Mesenchymal stem cell (in vitro differentiated cells and primary cell): ENCODE measurements at regions not wholly inside any gene's neighbourhood (a gene's known extent, or its start where the extent isn't known, plus 50 kb on each side); places are given as distances from the start of the nearest gene placed in this dataset.
A peak's percentile ranks its signal among the peaks of the same experiment; 100 is the strongest.

Experiments
- DNase-seq: peaks from one replicate; pipeline ENCODE4 v3.0.0-alpha.2; 2013
- H2AFZ ChIP-seq: one replicate; pipeline ENCODE4 v1.6.1; 2013; ENCODE audit warnings: low read depth, mild to moderate bottlenecking, control low read depth, inconsistent platforms, low read length, moderate library complexity
- H2AK5ac ChIP-seq: 2 replicates; pipeline ENCODE4 v1.6.1; 2013; ENCODE audit warnings: low read length, moderate library complexity, mild to moderate bottlenecking, inconsistent platforms; ENCODE audit not compliant: severe bottlenecking
- H2BK120ac ChIP-seq: one replicate; pipeline ENCODE4 v1.6.1; 2013; ENCODE audit warnings: low read depth, mild to moderate bottlenecking, inconsistent platforms, low read length, moderate library complexity
- H2BK12ac ChIP-seq, 2 experiments: one replicate each; pipeline ENCODE4 v1.6.1; 2013; ENCODE audit warnings: inconsistent platforms in 2 of 2, low read length in 2 of 2, mild to moderate bottlenecking in 2 of 2, moderate library complexity in 2 of 2, control low read depth in 1 of 2
- H2BK15ac ChIP-seq: one replicate; pipeline ENCODE4 v1.6.1; 2013; ENCODE audit warnings: mild to moderate bottlenecking, low read depth, inconsistent platforms; ENCODE audit not compliant: poor library complexity, severe bottlenecking
- H2BK5ac ChIP-seq: 2 replicates; pipeline ENCODE4 v1.6.1; 2013; ENCODE audit warnings: low read depth, mild to moderate bottlenecking, low read length, control low read depth, inconsistent platforms; ENCODE audit not compliant: poor library complexity, severe bottlenecking
- H3K14ac ChIP-seq, 2 experiments: one replicate each; pipeline ENCODE4 v1.6.1; 2013; ENCODE audit warnings: inconsistent platforms in 2 of 2, low read length in 2 of 2, control low read depth in 1 of 2, mild to moderate bottlenecking in 1 of 2, moderate library complexity in 1 of 2
- H3K18ac ChIP-seq, 2 experiments: one replicate each; pipeline ENCODE4 v1.6.1; 2013; ENCODE audit warnings: inconsistent platforms in 2 of 2, low read length in 2 of 2, control low read depth in 1 of 2, low read depth in 1 of 2, mild to moderate bottlenecking in 1 of 2
- H3K23ac ChIP-seq, 2 experiments: one replicate each; pipeline ENCODE4 v1.6.1; 2013; ENCODE audit warnings: inconsistent platforms in 2 of 2, low read length in 2 of 2, mild to moderate bottlenecking in 2 of 2, moderate library complexity in 2 of 2, control low read depth in 1 of 2
- H3K27ac ChIP-seq: 2 replicates; pipeline ENCODE4 v1.5.1; 2013; ENCODE audit warnings: mild to moderate bottlenecking, moderate library complexity, low read length, control low read depth, inconsistent platforms; ENCODE audit not compliant: poor library complexity, severe bottlenecking
- H3K27me3 ChIP-seq, 2 experiments: 2 replicates each; pipeline versions ENCODE4 v1.6.1 to v1.7.0; 2013; ENCODE audit warnings: low read length in 2 of 2, mild to moderate bottlenecking in 2 of 2, moderate library complexity in 2 of 2, control low read depth in 1 of 2, inconsistent platforms in 1 of 2; ENCODE audit not compliant: control insufficient read depth in 1 of 2, insufficient read depth in 1 of 2
- H3K36me3 ChIP-seq, 2 experiments: 2 replicates each; pipeline versions ENCODE4 v1.6.1 to v1.7.0; 2013; ENCODE audit warnings: low read length in 2 of 2, control low read depth in 1 of 2, inconsistent platforms in 1 of 2, low read depth in 1 of 2, mild to moderate bottlenecking in 1 of 2; ENCODE audit not compliant: insufficient read depth in 2 of 2, control insufficient read depth in 1 of 2
- H3K4ac ChIP-seq, 2 experiments: one replicate each; pipeline ENCODE4 v1.6.1; 2013; ENCODE audit warnings: inconsistent platforms in 2 of 2, low read length in 2 of 2, mild to moderate bottlenecking in 2 of 2, moderate library complexity in 2 of 2, control low read depth in 1 of 2, low read depth in 1 of 2
- H3K4me1 ChIP-seq: 2 replicates; pipeline ENCODE4 v1.6.1; 2013; ENCODE audit warnings: low read depth, low read length, control low read depth; ENCODE audit not compliant: control insufficient read depth, insufficient read depth
- H3K4me2 ChIP-seq: 2 replicates; pipeline ENCODE4 v1.6.1; 2013; ENCODE audit warnings: low read length, mild to moderate bottlenecking, inconsistent platforms; ENCODE audit not compliant: poor library complexity, severe bottlenecking
- H3K4me3 ChIP-seq, 2 experiments: 2 replicates each; pipeline versions ENCODE4 v1.5.1 to v1.7.0; 2013; ENCODE audit warnings: low read length in 2 of 2, mild to moderate bottlenecking in 2 of 2, control low read depth in 1 of 2, low read depth in 1 of 2; ENCODE audit not compliant: insufficient read depth in 1 of 2
- H3K79me1 ChIP-seq: replicated peaks from 2 replicates; pipeline ENCODE4 v1.6.1; 2013; ENCODE audit warnings: mild to moderate bottlenecking, control low read depth, low read length, inconsistent platforms; ENCODE audit not compliant: poor library complexity, severe bottlenecking
- H3K9ac ChIP-seq: 2 replicates; pipeline ENCODE4 v1.7.0; 2013; ENCODE audit warnings: mild to moderate bottlenecking, low read length, moderate library complexity
- H3K9me3 ChIP-seq: 2 replicates; pipeline ENCODE4 v1.7.0; 2013; ENCODE audit warnings: mild to moderate bottlenecking, low read length; ENCODE audit not compliant: control insufficient read depth
- H4K8ac ChIP-seq: one replicate; pipeline ENCODE4 v1.6.1; 2013; ENCODE audit warnings: inconsistent platforms, mild to moderate bottlenecking, low read length, moderate library complexity
- H4K91ac ChIP-seq: one replicate; pipeline ENCODE4 v1.6.1; 2013; ENCODE audit warnings: mild to moderate bottlenecking, low read length, inconsistent platforms
- WGBS: methylation state at CpG from one replicate; pipeline ENCODE4 v1.1.7; 2013; ENCODE audit warnings: mixed read lengths; 5-methylcytosine and 5-hydroxymethylcytosine counted together

DNA sequence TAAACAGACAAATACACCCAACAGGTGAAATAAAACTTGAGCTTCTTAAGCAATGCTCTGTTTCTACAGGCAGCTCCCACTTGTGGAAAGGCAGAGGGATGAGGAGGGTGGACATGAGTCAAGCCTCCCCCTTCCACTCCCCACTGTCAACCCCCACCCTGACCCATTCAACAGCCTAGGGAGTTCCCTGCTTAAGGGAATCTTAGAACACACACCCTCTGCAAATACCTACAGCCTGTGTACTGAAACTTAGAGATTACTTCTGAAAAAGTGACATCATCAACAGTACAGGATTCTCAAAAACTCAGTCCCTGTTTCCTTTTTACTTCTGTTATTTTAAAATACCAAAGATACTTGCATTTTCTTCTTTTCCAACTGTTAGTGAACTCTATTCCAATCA lies 345.4 kb downstream of the SOX9 start:
- H3K4ac ChIP-seq = no peak overlapping the region
- H2BK120ac ChIP-seq = no peak overlapping the region
- H2BK12ac ChIP-seq = no peak overlapping the region

GRCh38 chr17:72466606-72467005 lies 345.8 kb downstream of the SOX9 start:
- Histone ChIP-seq H3K18ac (no peak overlapping the region), H3K23ac (no peak overlapping the region), H4K8ac (no peak overlapping the region), H4K91ac (no peak overlapping the region), H3K14ac (no peak overlapping the region), H3K9me3 (no peaks in the 10 kb centered on the region), H2BK15ac (no peak overlapping the region), H3K4me1 (peaks cover 39% of the 10 kb centered on the region), H3K27ac (peak overlapping the region; percentile 49), H2AK5ac (no peak overlapping the region), H3K36me3 (peaks cover 0 to 3% of the 10 kb centered on the region in 2 experiments), H2BK5ac (no peak overlapping the region), H3K27me3 (no peaks in the 10 kb centered on the region), H3K4me3 (no peak overlapping the region), H3K79me1 (peaks cover 6% of the 10 kb centered on the region), H3K4me2 (no peak overlapping the region), H2BK12ac (no peak overlapping the region), H2AFZ (no peak overlapping the region), H3K9ac (no peak overlapping the region), H2BK120ac (no peak overlapping the region), H3K4ac (no peak overlapping the region)
- DNase-seq = no peak
- 96% methylated on average over 3 of the region's 3 CpGs for WGBS

More for the DNA sequence above, 345.4 kb downstream of the SOX9 start:
- no peaks in the 10 kb centered on the region for H3K9me3 ChIP-seq
- peak overlapping the region; percentile 47 for H2BK5ac ChIP-seq
- no peak overlapping the region for H3K4me3 ChIP-seq
- H3K27ac ChIP-seq = peak overlapping the region; percentile 90
- H2AK5ac ChIP-seq = no peak overlapping the region
- no peak overlapping the region for H2BK15ac ChIP-seq
- H3K4me2 ChIP-seq = peak overlapping the region; percentile 60
- no peak overlapping the region for H3K9ac ChIP-seq
- no peak overlapping the region for H3K23ac ChIP-seq
- no peaks in the 10 kb centered on the region for H3K27me3 ChIP-seq
- H3K18ac ChIP-seq = no peak overlapping the region
- peaks cover 0 to 3% of the 10 kb centered on the region in 2 experiments for H3K36me3 ChIP-seq
- H3K4me1 ChIP-seq = peaks cover 39% of the 10 kb centered on the region
- H3K79me1 ChIP-seq = peaks cover 6% of the 10 kb centered on the region
- no peak overlapping the region for H2AFZ ChIP-seq
- no peak overlapping the region for H4K91ac ChIP-seq
- H3K14ac ChIP-seq = no peak overlapping the region
- DNase-seq = peak; percentile 72
- no peak overlapping the region for H4K8ac ChIP-seq

GRCh38 chr17:72467841-72468653 lies 347.2 kb downstream of the SOX9 start:
- H3K4me1 ChIP-seq = peaks cover 35% of the 10 kb centered on the region
- H4K8ac ChIP-seq = peak overlapping the region; percentile 64
- H3K4ac ChIP-seq = peak overlapping the region in 1 of 2 experiments; percentile 49
- H3K79me1 ChIP-seq = peaks cover 8% of the 10 kb centered on the region
- no peak overlapping the region for H2AFZ ChIP-seq
- H3K4me2 ChIP-seq = no peak overlapping the region
- peak overlapping the region; percentile 9 for H4K91ac ChIP-seq
- DNase-seq = peak; percentile 69
- H2BK15ac ChIP-seq = no peak overlapping the region
- H3K9me3 ChIP-seq = no peaks in the 10 kb centered on the region
- peak overlapping the region; percentile 19 for H3K27ac ChIP-seq
- no peak overlapping the region for H3K23ac ChIP-seq
- peak overlapping the region in 1 of 2 experiments; percentile 6 for H3K14ac ChIP-seq
- H2BK120ac ChIP-seq = peak overlapping the region; percentile 37
- H3K36me3 ChIP-seq = peaks cover 0 to 3% of the 10 kb centered on the region in 2 experiments
- peak overlapping the region in 1 of 2 experiments; percentile 46 for H3K18ac ChIP-seq
- WGBS = 59% methylated on average over 20 of the region's 21 CpGs
- peak overlapping the region; percentile 45 for H2AK5ac ChIP-seq
- no peaks in the 10 kb centered on the region for H3K27me3 ChIP-seq
- H3K4me3 ChIP-seq = no peak overlapping the region
- no peak overlapping the region for H2BK5ac ChIP-seq
- peak overlapping the region in 1 of 2 experiments; percentile 48 for H2BK12ac ChIP-seq
- peak overlapping the region; percentile 79 for H3K9ac ChIP-seq

GRCh38 chr17:72468841-72469240 lies 348.0 kb downstream of the SOX9 start:
- no peak overlapping the region for H3K4ac ChIP-seq
- H2AK5ac ChIP-seq = no peak overlapping the region
- H2BK5ac ChIP-seq = no peak overlapping the region
- no peak overlapping the region for H3K4me3 ChIP-seq
- WGBS = over 99% methylated on average over 4 of the region's 4 CpGs
- peak overlapping the region in 1 of 2 experiments; percentile 7 for H2BK12ac ChIP-seq
- no peak overlapping the region for H3K18ac ChIP-seq
- no peak overlapping the region for H2AFZ ChIP-seq
- H3K9me3 ChIP-seq = no peaks in the 10 kb centered on the region
- peaks cover 0 to 3% of the 10 kb centered on the region in 2 experiments for H3K36me3 ChIP-seq
- H3K4me2 ChIP-seq = no peak overlapping the region
- H3K4me1 ChIP-seq = peaks cover 35% of the 10 kb centered on the region
- peaks cover 8% of the 10 kb centered on the region for H3K79me1 ChIP-seq
- H4K8ac ChIP-seq = no peak overlapping the region
- H3K14ac ChIP-seq = no peak overlapping the region
- H3K9ac ChIP-seq = no peak overlapping the region
- H4K91ac ChIP-seq = no peak overlapping the region
- no peak overlapping the region for H2BK120ac ChIP-seq
- no peak for DNase-seq
- H3K27ac ChIP-seq = no peak overlapping the region
- no peaks in the 10 kb centered on the region for H3K27me3 ChIP-seq
- H2BK15ac ChIP-seq = no peak overlapping the region
- H3K23ac ChIP-seq = no peak overlapping the region
